ENCODE measurements at regions not wholly inside any gene's neighbourhood (a gene's known extent, or its start where the extent isn't known, plus 50 kb on each side); places are given as distances from the start of the nearest gene placed in this dataset.
A peak's percentile ranks its signal among the peaks of the same experiment; 100 is the strongest.

DNA sequence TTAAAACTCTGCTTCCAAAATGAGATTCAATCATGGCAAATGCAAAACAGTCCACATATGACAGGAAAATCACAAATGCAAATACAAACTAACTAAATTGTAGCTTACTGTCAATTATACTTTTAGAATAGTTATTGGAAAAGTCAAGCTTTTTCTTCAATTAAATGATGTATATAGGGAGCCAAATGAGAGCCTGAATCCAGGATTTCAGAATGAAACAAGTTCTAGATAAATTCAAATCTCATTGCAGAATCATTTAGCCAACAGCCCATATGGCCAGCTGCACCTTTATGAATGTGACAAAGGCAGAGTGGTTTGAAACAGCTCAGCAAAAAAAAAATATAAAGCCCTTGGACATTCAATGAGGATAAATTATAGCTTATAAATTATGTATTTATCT, 82.2 kb upstream of the SCIN start:
- no peak for DNase-seq
- Histone ChIP-seq H3K79me2 (ENCODE audit: low read length) (no peaks in the 10 kb centered on the region), H3K9ac (ENCODE audit: low read length) (no peak overlapping the region), H3K9me3 (replicated peaks; ENCODE audit: insufficient read depth, low read length) (no peaks in the 10 kb centered on the region), H3K4me3 (ENCODE audit: low read length) (no peak overlapping the region), H3F3A (ENCODE audit: insufficient read depth, low read length) (no peaks in the 10 kb centered on the region), H3K9me2 (replicated peaks; ENCODE audit: insufficient read depth, low read length) (no peaks in the 10 kb centered on the region), H3K36me3 (replicated peaks; ENCODE audit: insufficient read depth, low read length) (no peaks in the 10 kb centered on the region), H3K27me3 (replicated peaks; ENCODE audit: insufficient read depth, low read length) (peaks cover under 1% of the 10 kb centered on the region), H3K4me1 (ENCODE audit: low read length) (no peaks in the 10 kb centered on the region), H3K4me2 (ENCODE audit: low read depth, low read length) (no peak overlapping the region), H3K27ac (ENCODE audit: low read length) (no peak overlapping the region), H4K20me1 (ENCODE audit: insufficient read depth, low read length) (no peaks in the 10 kb centered on the region), H2AFZ (ENCODE audit: low read length) (no peak overlapping the region)
- no peak for TF ChIP-seq EZH2 (optimal IDR thresholded peaks at IDR 0.05; ENCODE audit: low read depth, low read length)
- no peak for TF ChIP-seq EZH2phosphoT487 (IDR thresholded peaks at IDR 0.05; ENCODE audit: low read length)
- TF ChIP-seq, protein P1, sequence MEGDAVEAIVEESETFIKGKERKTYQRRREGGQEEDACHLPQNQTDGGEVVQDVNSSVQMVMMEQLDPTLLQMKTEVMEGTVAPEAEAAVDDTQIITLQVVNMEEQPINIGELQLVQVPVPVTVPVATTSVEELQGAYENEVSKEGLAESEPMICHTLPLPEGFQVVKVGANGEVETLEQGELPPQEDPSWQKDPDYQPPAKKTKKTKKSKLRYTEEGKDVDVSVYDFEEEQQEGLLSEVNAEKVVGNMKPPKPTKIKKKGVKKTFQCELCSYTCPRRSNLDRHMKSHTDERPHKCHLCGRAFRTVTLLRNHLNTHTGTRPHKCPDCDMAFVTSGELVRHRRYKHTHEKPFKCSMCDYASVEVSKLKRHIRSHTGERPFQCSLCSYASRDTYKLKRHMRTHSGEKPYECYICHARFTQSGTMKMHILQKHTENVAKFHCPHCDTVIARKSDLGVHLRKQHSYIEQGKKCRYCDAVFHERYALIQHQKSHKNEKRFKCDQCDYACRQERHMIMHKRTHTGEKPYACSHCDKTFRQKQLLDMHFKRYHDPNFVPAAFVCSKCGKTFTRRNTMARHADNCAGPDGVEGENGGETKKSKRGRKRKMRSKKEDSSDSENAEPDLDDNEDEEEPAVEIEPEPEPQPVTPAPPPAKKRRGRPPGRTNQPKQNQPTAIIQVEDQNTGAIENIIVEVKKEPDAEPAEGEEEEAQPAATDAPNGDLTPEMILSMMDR (IDR thresholded peaks at IDR 0.05; ENCODE audit: low read length) = no peak

DNA sequence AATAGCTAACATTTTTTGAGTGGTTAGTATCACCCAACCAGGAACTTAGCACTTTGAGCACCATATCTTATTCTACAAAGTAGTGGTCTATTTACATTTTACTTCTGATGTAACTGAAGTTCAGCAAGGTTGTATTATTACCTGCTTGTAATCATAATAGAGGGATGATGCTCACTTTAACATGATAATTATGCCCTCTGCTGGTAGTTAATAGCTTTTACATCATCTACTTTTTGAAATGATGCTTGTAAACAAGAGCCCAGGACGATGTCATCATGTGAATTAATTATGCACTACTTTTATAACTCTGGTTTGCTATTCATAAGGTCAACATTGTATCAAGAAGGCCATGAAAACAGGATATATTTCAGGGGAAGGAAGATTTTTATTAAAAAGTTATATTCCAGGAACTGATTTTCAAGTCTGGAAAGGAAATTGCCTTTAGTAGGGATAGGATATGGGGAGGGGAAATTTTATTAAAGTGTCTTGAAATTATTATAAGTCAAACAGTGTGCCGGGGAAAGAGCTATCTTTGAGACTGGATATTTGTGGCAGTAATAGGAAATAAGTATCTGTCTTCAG, 80.3 kb upstream of the SCIN start:
- DNase-seq = peak; percentile 59

DNA sequence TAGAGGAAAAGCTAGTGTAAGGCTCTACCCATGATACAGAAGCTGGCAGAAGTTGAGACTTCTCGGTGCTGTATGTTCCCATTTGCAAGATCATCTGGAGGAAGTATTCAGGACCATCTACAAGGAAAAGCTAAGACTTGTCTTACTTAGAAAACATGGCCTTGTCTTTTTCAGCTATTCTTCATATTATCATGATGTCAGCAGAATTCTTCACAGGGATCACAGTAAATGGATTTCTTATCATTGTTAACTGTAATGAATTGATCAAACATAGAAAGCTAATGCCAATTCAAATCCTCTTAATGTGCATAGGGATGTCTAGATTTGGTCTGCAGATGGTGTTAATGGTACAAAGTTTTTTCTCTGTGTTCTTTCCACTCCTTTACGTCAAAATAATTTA, 79.6 kb upstream of the SCIN start:
- H3K9me3 ChIP-seq (replicated peaks; ENCODE audit: insufficient read depth, low read length) = no peaks in the 10 kb centered on the region
- H3K36me3 ChIP-seq (replicated peaks; ENCODE audit: insufficient read depth, low read length) = no peaks in the 10 kb centered on the region
- H3K4me2 ChIP-seq (ENCODE audit: low read depth, low read length) = no peak overlapping the region
- no peak overlapping the region for H3K27ac ChIP-seq (ENCODE audit: low read length)
- H4K20me1 ChIP-seq (ENCODE audit: insufficient read depth, low read length) = no peaks in the 10 kb centered on the region
- DNase-seq = no peak
- no peaks in the 10 kb centered on the region for H3K9me2 ChIP-seq (replicated peaks; ENCODE audit: insufficient read depth, low read length)
- H2AFZ ChIP-seq (ENCODE audit: low read length) = no peak overlapping the region
- TF ChIP-seq EZH2 (optimal IDR thresholded peaks at IDR 0.05; ENCODE audit: low read depth, low read length) (no peak), EZH2phosphoT487 (IDR thresholded peaks at IDR 0.05; ENCODE audit: low read length) (no peak)
- TF ChIP-seq, protein P1 (IDR thresholded peaks at IDR 0.05; ENCODE audit: low read length) = no peak
- no peaks in the 10 kb centered on the region for H3F3A ChIP-seq (ENCODE audit: insufficient read depth, low read length)
- H3K79me2 ChIP-seq (ENCODE audit: low read length) = no peaks in the 10 kb centered on the region
- peaks cover 9% of the 10 kb centered on the region; the same call in 1 of the 2 replicates for H3K4me1 ChIP-seq (ENCODE audit: low read length)
- no peak overlapping the region for H3K9ac ChIP-seq (ENCODE audit: low read length)
- no peaks in the 10 kb centered on the region for H3K27me3 ChIP-seq (replicated peaks; ENCODE audit: insufficient read depth, low read length)
- H3K4me3 ChIP-seq (ENCODE audit: low read length) = no peak overlapping the region

More for the DNA sequence above, 80.3 kb upstream of the SCIN start:
- H3F3A ChIP-seq (ENCODE audit: insufficient read depth, low read length) = no peaks in the 10 kb centered on the region
- H3K27ac ChIP-seq (ENCODE audit: low read length) = no peak overlapping the region
- H3K4me2 ChIP-seq (ENCODE audit: low read depth, low read length) = no peak overlapping the region
- H3K9ac ChIP-seq (ENCODE audit: low read length) = no peak overlapping the region
- peaks cover 4% of the 10 kb centered on the region; the same call in 1 of the 2 replicates for H3K4me1 ChIP-seq (ENCODE audit: low read length)
- TF ChIP-seq EZH2phosphoT487 (IDR thresholded peaks at IDR 0.05; ENCODE audit: low read length) (no peak), EZH2 (optimal IDR thresholded peaks at IDR 0.05; ENCODE audit: low read depth, low read length) (no peak)
- TF ChIP-seq, protein P1 (IDR thresholded peaks at IDR 0.05; ENCODE audit: low read length) = peak; percentile 61
- no peaks in the 10 kb centered on the region for H4K20me1 ChIP-seq (ENCODE audit: insufficient read depth, low read length)
- no peaks in the 10 kb centered on the region for H3K9me2 ChIP-seq (replicated peaks; ENCODE audit: insufficient read depth, low read length)
- no peak overlapping the region for H3K4me3 ChIP-seq (ENCODE audit: low read length)
- H3K9me3 ChIP-seq (replicated peaks; ENCODE audit: insufficient read depth, low read length) = no peaks in the 10 kb centered on the region
- no peaks in the 10 kb centered on the region for H3K79me2 ChIP-seq (ENCODE audit: low read length)
- H3K27me3 ChIP-seq (replicated peaks; ENCODE audit: insufficient read depth, low read length) = no peaks in the 10 kb centered on the region
- no peaks in the 10 kb centered on the region for H3K36me3 ChIP-seq (replicated peaks; ENCODE audit: insufficient read depth, low read length)
- no peak overlapping the region for H2AFZ ChIP-seq (ENCODE audit: low read length)

All from MM.1S (cell line).